ENCODE measurements at regions not wholly inside any gene's neighbourhood (a gene's known extent, or its start where the extent isn't known, plus 50 kb on each side); places are given as distances from the start of the nearest gene placed in this dataset.

DNA sequence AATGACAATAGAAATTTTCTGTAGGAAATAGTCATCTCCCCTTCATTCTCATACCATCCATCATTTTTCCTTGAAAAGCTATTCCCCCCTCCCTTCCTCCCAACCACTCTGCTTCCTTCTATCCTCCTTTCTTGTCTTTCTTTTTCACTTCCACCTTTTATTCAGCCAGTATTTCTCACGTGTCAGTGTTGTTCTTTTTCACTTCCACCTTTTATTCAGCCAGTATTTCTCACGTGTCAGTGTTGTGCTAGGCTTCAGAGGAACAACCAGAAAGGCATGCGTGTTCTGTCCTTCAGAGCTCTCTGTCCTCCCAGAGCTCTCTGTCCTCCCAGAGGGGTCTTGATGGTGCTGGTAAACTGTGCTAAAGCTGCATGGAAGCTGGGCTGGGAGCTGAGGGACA lies 419.6 kb downstream of the GADD45G start:
- DNase-seq (ENCODE audit: low spot score) = no peak

- no peak for DNase-seq (ENCODE audit: low spot score)
Measured at GRCh38 chr9:90024823-90025222, 420.0 kb downstream of the GADD45G start.

DNA sequence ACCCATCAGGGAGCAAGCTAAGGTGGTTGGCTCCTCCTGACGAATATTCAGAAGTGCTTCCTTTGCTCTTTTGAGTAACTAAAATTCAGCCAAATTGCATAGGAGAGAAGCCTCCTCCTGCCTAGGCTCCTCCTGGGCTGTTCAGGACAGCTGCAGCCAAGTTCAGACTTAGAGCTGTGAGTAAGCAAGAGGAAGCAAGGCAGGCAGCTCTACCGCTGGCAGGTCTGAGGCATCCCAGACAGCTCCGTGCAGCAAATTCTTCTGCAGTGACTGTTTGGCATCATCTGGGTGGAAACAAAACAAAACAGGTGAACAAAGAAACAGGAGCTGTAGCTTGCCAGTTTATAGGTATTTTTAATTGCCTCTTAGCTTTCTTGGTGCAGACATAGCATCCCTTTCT lies 421.0 kb downstream of the GADD45G start:
- DNase-seq (ENCODE audit: low spot score) = no peak

DNA sequence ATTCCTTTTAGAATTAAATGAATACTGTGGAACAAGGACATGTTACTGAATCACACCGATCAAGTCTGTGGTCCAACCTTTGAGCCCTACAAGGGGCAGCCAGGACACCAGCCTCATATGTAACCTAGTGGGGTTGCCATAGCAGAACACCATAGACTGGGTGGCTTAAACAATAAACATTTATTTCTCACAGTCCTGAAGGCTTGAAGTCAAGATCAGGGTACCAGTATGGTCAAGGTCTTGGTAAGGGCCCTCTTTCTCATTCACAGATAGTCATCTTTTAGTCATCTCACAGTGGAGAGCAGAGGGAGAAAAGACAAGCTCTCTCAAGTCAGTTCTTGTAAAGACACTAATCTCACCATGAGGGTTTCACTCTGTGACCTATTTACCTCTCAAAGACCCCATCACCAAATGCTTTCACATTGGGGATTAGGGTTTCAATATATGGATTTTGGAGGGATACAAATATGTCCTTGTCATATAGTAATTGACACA lies 422.5 kb downstream of the GADD45G start:
- DNase-seq (ENCODE audit: low spot score) = no peak

- no peak for DNase-seq (ENCODE audit: low spot score)
Measured at GRCh38 chr9:90029386-90029785, 424.6 kb downstream of the GADD45G start.

GRCh38 chr9:90029996-90030395 lies 425.2 kb downstream of the GADD45G start:
- no peak for DNase-seq (ENCODE audit: low spot score)

DNA sequence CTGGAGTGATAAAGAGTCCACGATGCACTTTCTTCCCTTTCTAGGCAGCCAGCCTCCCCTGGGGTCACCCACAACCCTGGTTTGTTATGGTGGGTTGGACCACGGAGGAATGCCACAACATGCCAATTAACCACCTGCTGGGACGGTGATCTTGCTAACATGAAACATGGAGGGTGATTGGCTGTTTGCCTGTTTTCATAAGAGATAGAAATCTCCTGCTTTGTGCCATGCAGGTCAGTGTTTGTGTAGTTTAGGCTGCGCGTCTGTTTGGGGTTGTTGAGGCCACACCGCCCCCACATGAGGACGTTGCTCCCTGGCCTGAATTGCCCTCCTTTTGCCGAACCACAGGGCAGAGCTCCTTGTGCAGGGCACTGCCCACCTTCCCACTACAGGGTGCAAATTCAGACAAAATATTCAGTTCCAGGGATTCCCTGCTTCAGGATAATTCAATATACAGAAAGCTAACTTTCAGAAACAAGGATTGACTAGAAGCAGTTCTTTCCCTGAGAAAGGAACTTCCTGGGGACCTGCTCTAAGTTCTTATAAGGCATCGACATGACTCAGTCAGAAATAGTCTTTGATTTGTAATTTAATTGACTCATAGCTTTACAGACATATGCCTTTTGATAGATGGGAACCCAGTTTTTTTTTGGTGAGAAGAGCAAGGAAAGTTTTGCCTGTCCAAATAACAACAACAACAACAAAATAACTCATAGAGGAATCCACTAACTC lies 427.6 kb downstream of the GADD45G start:
- no peak for DNase-seq (ENCODE audit: low spot score)

- no peak for DNase-seq (ENCODE audit: low spot score)
Measured at GRCh38 chr9:90033028-90033650, 428.3 kb downstream of the GADD45G start.

DNA sequence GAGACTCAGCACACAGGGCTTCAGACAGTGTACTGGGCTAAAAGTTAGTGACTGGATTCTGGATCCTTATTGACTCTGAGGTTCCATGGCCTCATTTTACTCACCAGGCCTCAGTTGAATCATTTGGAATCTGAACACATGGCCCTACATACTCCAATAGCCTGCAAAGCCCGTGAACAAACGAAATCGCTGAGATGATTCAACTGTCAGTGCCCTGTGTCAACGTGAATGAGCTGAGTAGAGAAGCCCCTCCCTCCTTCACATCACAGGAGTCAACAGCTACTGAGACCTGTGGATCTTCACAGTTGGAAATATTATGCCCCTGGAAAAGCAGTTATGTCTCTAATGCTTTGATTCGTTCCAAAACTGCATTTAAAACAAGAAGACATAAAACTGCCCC lies 429.3 kb downstream of the GADD45G start:
- DNase-seq (ENCODE audit: low spot score) = no peak

- DNase-seq (ENCODE audit: low spot score) = no peak
Measured at GRCh38 chr9:90035471-90035870, 430.7 kb downstream of the GADD45G start.

DNA sequence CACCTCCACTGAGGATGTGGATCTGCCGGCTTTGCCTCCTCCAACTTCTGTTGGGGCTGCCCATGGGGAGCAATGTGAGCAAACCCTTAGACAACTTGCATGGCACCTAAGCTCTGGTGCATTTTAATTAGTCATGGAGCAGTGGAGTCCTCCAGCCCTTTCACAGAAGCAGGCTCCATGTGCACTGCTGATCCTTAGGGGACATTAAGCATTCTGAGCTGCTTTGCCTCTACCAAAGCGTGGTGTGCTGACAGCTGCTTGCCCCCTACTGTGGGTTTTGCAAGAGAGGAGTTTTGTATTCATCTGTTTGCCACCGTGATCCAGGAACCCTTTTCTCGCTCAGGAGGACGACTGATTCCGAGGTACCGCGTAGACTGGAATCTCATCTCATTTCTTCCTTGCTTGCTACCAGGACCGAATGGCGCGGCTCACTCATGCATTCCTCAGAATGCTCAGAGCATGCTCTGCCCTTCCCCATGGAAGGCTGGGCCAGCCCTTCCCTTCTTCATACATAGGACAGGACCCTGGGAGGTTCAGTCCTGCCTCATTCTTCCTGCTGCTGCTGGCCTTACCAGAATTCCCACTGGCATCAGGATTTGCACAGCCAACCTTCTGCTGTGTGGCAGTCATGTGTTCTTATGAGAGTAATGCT lies 432.5 kb downstream of the GADD45G start:
- DNase-seq (ENCODE audit: low spot score) = no peak

DNA sequence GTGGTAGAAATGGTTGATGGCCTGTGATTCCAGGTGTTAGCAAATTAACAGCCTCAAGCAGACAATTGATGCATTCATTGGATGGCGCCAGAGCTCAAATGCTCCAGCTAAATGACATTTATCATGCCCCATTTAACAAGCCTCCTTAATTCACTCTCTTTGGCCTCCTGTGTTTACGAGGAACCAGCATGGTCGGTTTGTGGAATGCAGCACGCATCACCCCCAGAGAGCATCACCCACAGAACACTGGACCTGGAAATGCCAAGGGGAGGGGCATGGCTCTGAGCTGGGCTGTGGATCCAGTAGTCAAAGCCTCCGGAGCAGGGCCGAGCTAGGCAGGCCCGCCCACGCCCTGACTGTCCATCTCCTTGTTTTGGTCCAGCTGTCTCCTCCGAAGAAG lies 434.0 kb downstream of the GADD45G start:
- DNase-seq (ENCODE audit: low spot score) = no peak

DNA sequence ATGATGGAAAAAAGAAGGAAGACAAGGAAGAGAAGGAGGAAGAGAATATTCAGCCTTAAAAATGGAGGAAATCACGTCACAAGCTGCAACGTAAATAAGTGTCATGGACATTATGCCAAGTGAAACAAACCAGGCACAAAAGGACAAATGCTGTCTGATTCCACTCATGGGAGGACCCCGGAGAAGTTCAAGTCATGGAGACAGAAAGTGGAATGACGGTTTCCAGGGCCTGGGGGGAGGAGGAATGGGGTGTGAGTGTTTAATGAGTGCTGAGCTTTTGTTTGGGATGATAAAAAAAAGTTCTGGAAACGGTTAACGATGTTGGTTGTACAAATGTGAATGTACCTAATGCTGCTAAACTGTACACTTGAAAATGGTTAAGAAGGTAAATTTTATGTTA lies 439.5 kb downstream of the GADD45G start:
- DNase-seq (ENCODE audit: low spot score) = no peak

DNA sequence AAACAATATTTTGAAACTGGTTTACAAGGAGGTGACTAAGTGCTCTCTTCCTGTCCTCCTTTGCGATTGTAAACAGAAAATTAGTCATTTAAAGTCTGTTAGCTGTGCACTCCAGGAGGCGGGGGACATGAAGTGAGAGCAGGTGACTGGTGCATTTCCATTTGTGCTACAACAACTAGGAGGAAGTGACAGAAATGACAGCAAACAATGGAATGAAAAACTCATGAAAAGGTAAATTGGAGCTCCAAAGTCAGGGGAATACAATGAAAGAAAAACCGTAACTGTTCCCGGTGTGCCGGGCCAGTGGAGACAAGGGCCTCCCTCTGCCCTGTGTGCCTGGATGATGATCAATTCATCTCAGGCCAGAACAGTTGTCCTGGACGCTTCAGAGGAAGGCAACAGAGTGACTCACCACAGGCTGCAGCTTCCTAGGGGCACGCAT lies 439.9 kb downstream of the GADD45G start:
- peak; percentile 41 for DNase-seq (ENCODE audit: low spot score)

DNA sequence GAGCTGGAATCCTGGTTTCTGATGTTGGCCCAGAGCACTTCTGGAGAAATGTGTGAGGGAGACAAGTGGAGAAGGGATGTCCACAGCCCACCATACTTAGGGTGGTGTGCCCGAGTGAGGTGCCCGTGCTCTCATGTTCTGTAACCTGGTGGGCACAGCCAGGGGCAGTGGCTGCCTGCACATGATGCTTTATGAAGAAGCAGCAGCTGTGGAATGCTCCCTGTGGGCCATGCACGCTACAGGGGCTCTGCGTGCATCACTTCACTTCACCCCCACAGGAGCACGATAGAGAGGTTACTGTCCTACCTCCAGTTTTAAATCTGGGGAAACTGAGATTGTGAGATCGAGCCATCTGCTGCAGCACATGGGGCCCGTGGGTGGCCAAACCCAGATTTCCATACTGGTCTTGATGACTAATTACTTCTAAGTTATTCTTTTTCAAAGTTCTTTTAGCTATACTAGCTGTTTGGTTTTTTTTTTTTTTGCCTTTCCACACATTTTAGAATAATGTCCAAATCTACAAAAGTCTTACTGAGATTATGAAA lies 441.6 kb downstream of the GADD45G start:
- no peak for DNase-seq (ENCODE audit: low spot score)

DNA sequence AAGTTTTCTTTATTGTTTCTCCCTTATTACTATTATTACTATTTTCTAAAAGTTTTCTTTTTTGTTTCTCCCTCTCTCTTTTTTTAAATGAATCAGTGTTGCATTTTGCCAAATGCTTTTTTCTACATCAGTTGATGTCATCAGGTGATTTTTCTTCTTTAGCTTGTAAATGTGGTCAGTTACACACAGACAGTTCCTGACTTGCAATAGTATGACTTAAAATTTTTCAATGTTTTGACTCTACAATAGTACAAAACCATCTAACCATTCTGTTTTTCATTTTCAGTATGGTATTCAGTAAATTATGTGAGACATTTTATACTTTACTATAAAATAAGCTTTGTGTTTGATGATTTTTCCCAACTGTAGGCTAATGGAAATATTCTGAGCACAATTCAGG lies 443.0 kb downstream of the GADD45G start:
- DNase-seq (ENCODE audit: low spot score) = no peak

- DNase-seq (ENCODE audit: low spot score) = no peak
Measured at GRCh38 chr9:90052366-90052765, 447.6 kb downstream of the GADD45G start.

DNA sequence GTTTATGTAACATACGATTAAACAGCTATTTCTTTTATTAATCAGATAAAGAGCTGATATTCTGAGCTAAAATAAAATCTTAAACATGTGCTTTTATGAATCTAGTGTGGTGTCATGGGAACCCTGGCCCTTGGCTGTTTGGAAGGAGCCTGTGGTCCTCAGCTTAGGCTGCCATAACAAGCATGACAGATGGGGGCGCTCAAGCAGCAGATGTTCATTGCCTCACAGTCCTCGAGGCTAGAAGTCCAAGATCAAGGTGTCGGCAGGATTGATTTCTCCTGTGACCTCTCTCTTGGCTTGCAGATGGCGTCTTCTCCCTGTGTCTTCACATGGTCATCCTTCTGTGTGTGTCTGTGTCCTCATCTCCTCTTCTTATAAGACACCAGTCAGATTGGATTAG lies 448.2 kb downstream of the GADD45G start:
- no peak for DNase-seq (ENCODE audit: low spot score)

- no peak for DNase-seq (ENCODE audit: low spot score)
Measured at GRCh38 chr9:90054810-90055209, 450.0 kb downstream of the GADD45G start.

DNA sequence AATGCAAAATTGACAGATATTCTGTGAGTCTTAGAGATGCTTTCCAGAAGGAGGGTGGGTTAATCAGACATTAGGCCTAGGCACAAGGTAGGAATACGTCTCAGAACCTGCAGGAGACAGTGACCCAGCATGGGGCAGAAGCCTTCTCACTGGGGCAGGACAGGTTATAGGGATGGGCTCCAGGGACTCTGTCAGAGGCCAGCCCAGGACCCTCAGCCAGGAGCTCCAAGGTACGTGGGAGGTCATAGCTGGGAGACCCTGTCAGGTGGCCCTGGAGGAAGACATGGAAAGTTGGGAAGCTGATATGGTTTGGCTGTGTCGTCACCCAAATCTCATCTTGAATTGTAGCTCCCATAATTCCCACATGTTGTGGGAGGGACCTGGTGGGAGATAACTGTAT lies 450.4 kb downstream of the GADD45G start:
- DNase-seq (ENCODE audit: low spot score) = no peak

DNA sequence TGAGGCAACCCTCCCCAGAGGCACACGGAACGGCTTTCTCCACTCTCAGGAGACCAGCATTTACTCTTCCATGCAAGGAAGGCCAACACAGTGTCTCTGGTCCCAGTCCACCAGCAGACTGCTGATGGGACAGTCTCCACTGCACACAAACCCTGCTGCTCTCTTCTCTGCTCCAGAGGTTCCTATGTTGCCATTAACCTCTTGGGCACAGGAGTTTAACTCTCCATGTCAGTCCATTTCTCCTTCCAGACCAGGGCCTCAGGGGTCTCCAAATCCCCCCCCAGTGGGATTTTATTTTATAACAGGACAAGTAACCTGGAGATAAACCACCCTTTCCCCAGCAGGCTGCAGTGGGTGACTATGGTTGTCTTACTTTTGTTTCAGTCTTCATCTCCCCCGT lies 452.5 kb downstream of the GADD45G start:
- DNase-seq (ENCODE audit: low spot score) = no peak

GRCh38 chr9:90058182-90058763 lies 453.5 kb downstream of the GADD45G start:
- DNase-seq (ENCODE audit: low spot score) = no peak

DNA sequence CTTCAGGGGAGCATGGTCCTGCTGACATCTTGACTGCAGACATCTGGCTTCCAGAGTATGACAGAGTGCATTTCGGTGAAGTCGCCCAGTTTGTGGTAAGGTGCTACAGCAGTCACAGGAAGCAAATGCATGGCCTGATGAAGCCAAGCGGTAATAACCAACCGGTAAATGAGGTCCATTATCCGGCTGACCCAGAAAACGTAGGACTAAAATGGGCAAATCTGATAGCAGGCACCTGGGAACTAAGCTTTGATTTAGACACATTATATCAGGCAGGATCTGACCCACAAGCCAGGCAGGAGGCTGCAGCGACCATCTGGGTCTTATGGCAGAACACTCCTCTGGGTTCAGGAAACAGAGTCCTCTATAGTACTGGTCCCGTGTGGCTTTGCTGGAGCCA lies 454.6 kb downstream of the GADD45G start:
- DNase-seq (ENCODE audit: low spot score) = no peak

Data from AG20443 (cell line).